HG03439 (cell line): ENCODE measurements at regions not wholly inside any gene's neighbourhood (a gene's known extent, or its start where the extent isn't known, plus 50 kb on each side); places are given as distances from the start of the nearest gene placed in this dataset.
A peak's percentile ranks its signal among the peaks of the same experiment; 100 is the strongest.
"Not testable (repeated sequence)": the region's sequence is repeated elsewhere in the genome, so short reads cannot be mapped to it uniquely, and the experiment has no call there.

Experiments used
- ATAC-seq: cut with Tn5 transposase; IDR thresholded peaks from one replicate; pipeline ENCODE4 v1.9.1; 2021; ENCODE audit warnings: mild to moderate bottlenecking, moderate library complexity; ENCODE audit not compliant: unreplicated experiment

- ATAC-seq: not testable (repeated sequence)
Measured at GRCh38 chr9:39663020-39663419, 307.6 kb downstream of the SPATA31A1 start.

- peak; percentile 79 for ATAC-seq
Measured at GRCh38 chr9:39663713-39664112, 308.2 kb downstream of the SPATA31A1 start.

- ATAC-seq: not testable (repeated sequence)
Measured at GRCh38 chr9:39665020-39665419, 309.6 kb downstream of the SPATA31A1 start.

GRCh38 chr9:39674437-39675210, 319.2 kb downstream of the SPATA31A1 start:
- ATAC-seq: not testable (repeated sequence)

- not testable (repeated sequence) for ATAC-seq
Measured at GRCh38 chr9:39675211-39675553, 319.7 kb downstream of the SPATA31A1 start.

GRCh38 chr9:39678534-39679263, 323.2 kb downstream of the SPATA31A1 start:
- not testable (repeated sequence) for ATAC-seq

- ATAC-seq: not testable (repeated sequence)
Measured at GRCh38 chr9:39680694-39681401, 325.4 kb downstream of the SPATA31A1 start.

GRCh38 chr9:39728862-39729261, 373.4 kb downstream of the SPATA31A1 start:
- not testable (repeated sequence) for ATAC-seq

- not testable (repeated sequence) for ATAC-seq
Measured at GRCh38 chr9:39744898-39745297, 389.4 kb downstream of the SPATA31A1 start.

GRCh38 chr9:39775570-39775969, 420.1 kb downstream of the SPATA31A1 start:
- not testable (repeated sequence) for ATAC-seq

- peak; percentile 88 for ATAC-seq
Measured at GRCh38 chr9:39791356-39791755, 435.9 kb downstream of the SPATA31A1 start.

GRCh38 chr9:39797935-39798334, 442.5 kb downstream of the SPATA31A1 start:
- not testable (repeated sequence) for ATAC-seq

- ATAC-seq: not testable (repeated sequence)
Measured at GRCh38 chr9:39799252-39799651, 443.8 kb downstream of the SPATA31A1 start.

- not testable (repeated sequence) for ATAC-seq
Measured at GRCh38 chr9:39802561-39802960, 447.1 kb downstream of the SPATA31A1 start.

- not testable (repeated sequence) for ATAC-seq
Measured at GRCh38 chr9:39809401-39810226, 454.1 kb downstream of the SPATA31A1 start.

GRCh38 chr9:39810401-39810800, 454.9 kb downstream of the SPATA31A1 start:
- ATAC-seq: not testable (repeated sequence)

GRCh38 chr9:39811615-39812014, 456.1 kb downstream of the SPATA31A1 start:
- ATAC-seq: not testable (repeated sequence)

GRCh38 chr9:39828457-39828856, 473.0 kb downstream of the SPATA31A1 start:
- not testable (repeated sequence) for ATAC-seq
